Coronary artery (tissue), 2 donors: ENCODE measurements at regions not wholly inside any gene's neighbourhood (a gene's known extent, or its start where the extent isn't known, plus 50 kb on each side); places are given as distances from the start of the nearest gene placed in this dataset.

Source experiments
- DNase-seq: peaks from one replicate; pipeline ENCODE4 v3.0.0-alpha.2; 2017; ENCODE audit warnings: low spot score
- H3K27ac ChIP-seq, 2 donors: fragments of 200-600 bp; sonication (generic); one replicate each; pipeline ENCODE4 v1.5.1; 2016 to 2019
- H3K4me3 ChIP-seq: fragments of 200-600 bp; sonication (generic); 2 replicates; pipeline ENCODE4 v1.5.1; 2016; ENCODE audit warnings: mild to moderate bottlenecking, moderate library complexity
- TF ChIP-seq, protein P1 (sequence below): fragments of 200-600 bp; sonication (generic); IDR thresholded peaks from one replicate; pipeline ENCODE4 v1.5.1; 2019; ENCODE audit warnings: antibody characterized with exemption

DNA sequence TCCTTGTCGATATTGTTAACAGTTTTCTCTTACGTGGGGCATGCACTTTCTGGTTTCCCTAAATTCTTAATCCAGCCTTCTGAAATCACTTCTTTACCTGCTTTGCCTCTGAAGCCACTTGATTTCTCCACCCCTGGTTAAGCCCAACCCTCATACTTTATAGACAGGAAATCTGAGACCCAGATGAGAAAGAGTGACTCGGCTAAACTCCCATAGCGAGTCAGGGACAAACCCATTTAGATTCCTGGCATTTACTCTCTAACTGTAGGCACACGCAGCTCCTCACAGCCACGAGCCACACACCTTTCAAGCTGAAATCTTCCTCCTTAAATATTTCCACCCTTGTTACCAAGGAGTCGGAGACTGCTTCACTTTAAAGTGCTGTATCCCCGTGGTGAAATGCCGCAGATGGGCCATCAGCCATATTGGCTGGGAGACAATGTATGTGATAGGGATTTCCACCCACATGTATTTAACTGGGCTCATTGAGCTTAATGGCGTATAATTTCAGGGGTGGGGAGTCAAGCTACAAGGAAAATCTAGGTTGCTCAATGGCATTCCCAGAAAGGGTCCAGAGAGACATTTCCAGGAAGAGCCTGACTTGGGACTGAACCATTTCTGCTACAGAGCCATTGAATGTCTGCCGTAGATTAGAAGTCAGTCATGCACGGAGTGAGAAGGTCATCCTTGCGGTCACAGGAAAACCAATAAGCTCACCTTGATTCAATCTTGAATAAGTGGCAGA, 49.9 kb upstream of the GRK3 start:
- DNase-seq, result no peak
- TF ChIP-seq, protein P1, sequence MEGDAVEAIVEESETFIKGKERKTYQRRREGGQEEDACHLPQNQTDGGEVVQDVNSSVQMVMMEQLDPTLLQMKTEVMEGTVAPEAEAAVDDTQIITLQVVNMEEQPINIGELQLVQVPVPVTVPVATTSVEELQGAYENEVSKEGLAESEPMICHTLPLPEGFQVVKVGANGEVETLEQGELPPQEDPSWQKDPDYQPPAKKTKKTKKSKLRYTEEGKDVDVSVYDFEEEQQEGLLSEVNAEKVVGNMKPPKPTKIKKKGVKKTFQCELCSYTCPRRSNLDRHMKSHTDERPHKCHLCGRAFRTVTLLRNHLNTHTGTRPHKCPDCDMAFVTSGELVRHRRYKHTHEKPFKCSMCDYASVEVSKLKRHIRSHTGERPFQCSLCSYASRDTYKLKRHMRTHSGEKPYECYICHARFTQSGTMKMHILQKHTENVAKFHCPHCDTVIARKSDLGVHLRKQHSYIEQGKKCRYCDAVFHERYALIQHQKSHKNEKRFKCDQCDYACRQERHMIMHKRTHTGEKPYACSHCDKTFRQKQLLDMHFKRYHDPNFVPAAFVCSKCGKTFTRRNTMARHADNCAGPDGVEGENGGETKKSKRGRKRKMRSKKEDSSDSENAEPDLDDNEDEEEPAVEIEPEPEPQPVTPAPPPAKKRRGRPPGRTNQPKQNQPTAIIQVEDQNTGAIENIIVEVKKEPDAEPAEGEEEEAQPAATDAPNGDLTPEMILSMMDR, result no peak
- Histone ChIP-seq H3K4me3 (no peak overlapping the region), H3K27ac (no peak overlapping the region)
